A549 (cell line): ENCODE measurements at regions not wholly inside any gene's neighbourhood (a gene's known extent, or its start where the extent isn't known, plus 50 kb on each side); places are given as distances from the start of the nearest gene placed in this dataset.

Experiments used
- ATAC-seq, 2 experiments: fragments of 200-7000 bp in 1 of 2; fragments of >200 bp in 1 of 2; cut with Nextera tagmentation in 1 of 2; cut with Tn5 transposase in 1 of 2; 3 replicates each; pipeline versions ENCODE4 v1.8.0 to v1.9.1; 2018 to 2020; ENCODE audit warnings: mild to moderate bottlenecking in 1 of 2, moderate library complexity in 1 of 2
- CTCF ChIA-PET: fragments of 300-600 bp; sonication (Branson Sonifier 250); formaldehyde crosslinking; extraction: SDS; loops from one replicate; lab custom pipeline; 2021; ENCODE audit warnings: antibody characterized with exemption, inconsistent platforms; lab: Yijun Ruan, JAX
- POLR2A ChIA-PET: fragments of 350-600 bp; formaldehyde crosslinking; extraction: SDS; loops from one replicate; lab custom pipeline; 2021; ENCODE audit warnings: antibody characterized with exemption, inconsistent platforms; lab: Yijun Ruan, JAX
- DNase-seq, 2 experiments: peaks; one replicate each; pipeline versions ENCODE4 v3.0.0 to v3.0.0-alpha.2; 2011 to 2016; ENCODE audit warnings: low read depth in 1 of 2, low spot score in 1 of 2
- FAIRE-seq: peaks from 2 replicates; lab custom pipeline; 2011; peaks lifted over from hg19 to GRCh38; lab: Jason Lieb, UNC
- H3K27ac ChIP-seq, 2 experiments: fragments of >200 bp; sonication (Bioruptor Twin); formaldehyde crosslinking; 3 replicates each; pipeline ENCODE4 v1.5.1; 2016 to 2017
- H3K4me1 ChIP-seq: fragments of >200 bp; sonication (Bioruptor Twin); formaldehyde crosslinking; 3 replicates; pipeline ENCODE4 v1.6.1; 2016
- H3K4me2 ChIP-seq: fragments of >200 bp; sonication (Bioruptor Twin); formaldehyde crosslinking; 3 replicates; pipeline ENCODE4 v1.6.1; 2016
- H3K4me3 ChIP-seq: fragments of >200 bp; sonication (Bioruptor Twin); formaldehyde crosslinking; 3 replicates; pipeline ENCODE4 v1.5.1; 2016
- H3K9me3 ChIP-seq: fragments of >200 bp; sonication (Bioruptor Twin); formaldehyde crosslinking; 3 replicates; pipeline ENCODE4 v1.6.1; 2016
- BCL3 ChIP-seq: fragments of >200 bp; sonication (Bioruptor Twin); formaldehyde crosslinking; IDR thresholded peaks from 3 replicates; pipeline ENCODE4 v1.6.1; 2016
- BHLHE40 ChIP-seq: IDR thresholded peaks from 2 replicates; pipeline ENCODE4 v1.6.1; 2012; ENCODE audit warnings: low read depth, low read length, inconsistent platforms
- CBX2 ChIP-seq: fragments of 200-600 bp; sonication (generic); IDR thresholded peaks from 2 replicates; pipeline ENCODE4 v1.6.1; 2016; ENCODE audit warnings: low read depth, mild to moderate bottlenecking, borderline replicate concordance
- CBX8 ChIP-seq: fragments of 200-600 bp; sonication (generic); IDR thresholded peaks from 2 replicates; pipeline ENCODE4 v1.6.1; 2016
- CHD2 ChIP-seq: fragments of 150-350 bp; IDR thresholded peaks from 2 replicates; pipeline ENCODE4 v1.6.1; 2014; ENCODE audit warnings: low read length; ENCODE audit not compliant: partially characterized antibody
- ESRRA ChIP-seq: fragments of 150-350 bp; IDR thresholded peaks from 2 replicates; pipeline ENCODE4 v1.6.1; 2014; ENCODE audit warnings: mild to moderate bottlenecking, low read length, borderline replicate concordance
- HOXB13 ChIP-seq: fragments of 250-450 bp; sonication (Bioruptor Pico); IDR thresholded peaks from 2 replicates; pipeline ENCODE4 v1.5.0; 2020; ENCODE audit warnings: low read depth, mild to moderate bottlenecking, moderate library complexity
- MAZ ChIP-seq: fragments of 150-350 bp; IDR thresholded peaks from 2 replicates; pipeline ENCODE4 v1.6.1; 2014; ENCODE audit warnings: antibody characterized with exemption, low read depth, low read length, borderline replicate concordance
- MYC ChIP-seq: IDR thresholded peaks from 2 replicates; pipeline ENCODE4 v1.6.1; 2012; ENCODE audit warnings: mild to moderate bottlenecking, inconsistent platforms, low read length, improper control_type of control experiment, borderline replicate concordance
- POLR2AphosphoS2 ChIP-seq: conservative IDR thresholded peaks from 2 replicates; pipeline ENCODE4 v1.6.1; 2012; ENCODE audit warnings: low read length, improper control_type of control experiment, inconsistent platforms
- REST ChIP-seq: fragments of 200-600 bp; sonication (generic); IDR thresholded peaks from 2 replicates; pipeline ENCODE4 v1.6.1; 2016; ENCODE audit warnings: antibody characterized with exemption, mild to moderate bottlenecking, moderate library complexity
- SREBF2 ChIP-seq: fragments of 450-650 bp; IDR thresholded peaks from 2 replicates; pipeline ENCODE4 v1.6.1; 2014; ENCODE audit warnings: mild to moderate bottlenecking, moderate library complexity
- TFCP2L1 ChIP-seq: fragments of 250-450 bp; sonication (Bioruptor Pico); IDR thresholded peaks from 2 replicates; pipeline ENCODE4 v1.5.0; 2021; ENCODE audit warnings: mild to moderate bottlenecking
- ZFP36 ChIP-seq: fragments of 450-650 bp; IDR thresholded peaks from 2 replicates; pipeline ENCODE4 v1.6.1; 2014; ENCODE audit warnings: borderline replicate concordance; ENCODE audit not compliant: partially characterized antibody
- ZSCAN20 ChIP-seq: fragments of 250-450 bp; sonication (Bioruptor Pico); IDR thresholded peaks from 2 replicates; pipeline ENCODE4 v1.8.0; 2022; ENCODE audit warnings: mild to moderate bottlenecking, moderate library complexity
- WGBS: methylation state at CpG from one replicate; pipeline ENCODE4 v1.1.6; 2017; ENCODE audit errors: missing lambda C conversion rate; 5-methylcytosine and 5-hydroxymethylcytosine counted together
- TF ChIP-seq, protein P1 (sequence below): IDR thresholded peaks from 2 replicates; pipeline ENCODE4 v1.6.1; 2012; ENCODE audit warnings: low read depth, borderline replicate concordance
- TF ChIP-seq, protein P2 (sequence below): fragments of 250-450 bp; sonication (Bioruptor Pico); IDR thresholded peaks from 2 replicates; pipeline ENCODE4 v1.5.0; 2021; ENCODE audit warnings: mild to moderate bottlenecking, moderate library complexity, borderline replicate concordance
- TF ChIP-seq, protein P3 (sequence below): IDR thresholded peaks from 2 replicates; pipeline ENCODE4 v1.6.1; 2012

DNA sequence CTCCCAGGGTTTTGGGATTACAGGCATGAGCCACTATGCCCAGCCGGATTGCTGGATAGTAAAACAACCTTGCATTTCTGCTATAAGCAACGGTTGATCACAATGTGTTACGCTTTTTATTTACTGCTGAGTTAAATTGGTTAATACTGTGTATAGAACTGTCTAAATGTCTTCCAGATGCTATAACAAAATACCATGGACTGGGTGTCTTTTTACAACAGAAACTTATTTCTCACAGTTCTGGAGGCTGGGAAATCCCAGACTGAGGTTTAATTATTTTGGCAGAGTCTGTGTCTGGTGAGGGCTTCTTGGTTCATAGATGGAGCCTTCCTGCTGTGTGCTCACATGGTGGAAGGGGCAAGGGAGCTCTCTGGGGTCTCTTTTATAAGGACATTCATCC, 65.5 kb downstream of the ING1 start:
- DNase-seq (no peak), ATAC-seq (no peak), FAIRE-seq (no peak)
- no peaks in the 10 kb centered on the region for H3K4me1 ChIP-seq
- no peak overlapping the region for H3K4me2 ChIP-seq
- no peak overlapping the region for H3K4me3 ChIP-seq
- CTCF ChIA-PET: no interaction called here
- H3K9me3 ChIP-seq: 0 out of 3 replicates have a peak, but pooled peaks cover 3% of the 10 kb centered on the region
- H3K27ac ChIP-seq: no peak overlapping the region
- WGBS: 64% methylated on average over 3 of the region's 3 CpGs
- TF ChIP-seq MYC (no peak), ZSCAN20 (no peak)
- TF ChIP-seq, protein P1, sequence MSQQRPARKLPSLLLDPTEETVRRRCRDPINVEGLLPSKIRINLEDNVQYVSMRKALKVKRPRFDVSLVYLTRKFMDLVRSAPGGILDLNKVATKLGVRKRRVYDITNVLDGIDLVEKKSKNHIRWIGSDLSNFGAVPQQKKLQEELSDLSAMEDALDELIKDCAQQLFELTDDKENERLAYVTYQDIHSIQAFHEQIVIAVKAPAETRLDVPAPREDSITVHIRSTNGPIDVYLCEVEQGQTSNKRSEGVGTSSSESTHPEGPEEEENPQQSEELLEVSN: no peak
- POLR2A ChIA-PET: no interaction called here

DNA sequence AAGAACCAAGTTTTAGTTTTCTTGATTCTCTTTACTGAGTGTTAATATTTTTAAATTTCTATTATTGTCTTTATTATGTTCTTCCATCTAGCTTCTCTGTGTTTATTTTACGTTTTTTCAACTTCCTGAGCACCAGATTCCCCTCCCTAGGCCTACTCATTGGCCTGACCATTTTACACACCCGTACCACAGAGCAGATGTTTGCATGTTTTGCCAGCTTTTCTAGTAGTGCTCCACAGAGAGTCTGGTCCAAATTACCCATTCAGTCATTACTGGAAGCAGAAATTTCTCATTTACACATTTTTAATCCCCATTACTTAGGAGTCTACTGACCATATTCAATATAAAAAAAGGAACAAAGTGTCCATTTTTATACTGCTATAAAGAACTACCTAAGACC, 66.9 kb downstream of the ING1 start:
- no peak for ATAC-seq
- no peak for FAIRE-seq

GRCh38 chr13:110782185-110782584, 68.7 kb downstream of the ING1 start:
- H3K4me2 ChIP-seq: no peak overlapping the region
- ChIA-PET CTCF (no interaction called here), POLR2A (no interaction called here)
- FAIRE-seq (no peak), DNase-seq (no peak), ATAC-seq (no peak)
- H3K9me3 ChIP-seq: 0 out of 3 replicates have a peak, but pooled peaks cover 3% of the 10 kb centered on the region
- H3K4me3 ChIP-seq: no peak overlapping the region
- TF ChIP-seq SREBF2 (no peak), ZFP36 (peak; percentile 32)
- H3K4me1 ChIP-seq: no peaks in the 10 kb centered on the region
- no peak overlapping the region for H3K27ac ChIP-seq

More for the DNA sequence above, 66.9 kb downstream of the ING1 start:
- no peak overlapping the region for H3K4me3 ChIP-seq
- no peaks in the 10 kb centered on the region for H3K4me1 ChIP-seq
- no peak for DNase-seq
- no peak overlapping the region for H3K27ac ChIP-seq
- H3K4me2 ChIP-seq: no peak overlapping the region
- 6% methylated on average over 2 of the region's 2 CpGs for WGBS
- H3K9me3 ChIP-seq: 0 out of 3 replicates have a peak, but pooled peaks cover 3% of the 10 kb centered on the region
- POLR2A ChIA-PET: no interaction called here
- CTCF ChIA-PET: interaction anchor here (0.7 kb wide), 1 partner anchor 106 kb away, joined by 4 read pairs; no protein-coding TSS in a partner anchor
- TF ChIP-seq, protein P2, sequence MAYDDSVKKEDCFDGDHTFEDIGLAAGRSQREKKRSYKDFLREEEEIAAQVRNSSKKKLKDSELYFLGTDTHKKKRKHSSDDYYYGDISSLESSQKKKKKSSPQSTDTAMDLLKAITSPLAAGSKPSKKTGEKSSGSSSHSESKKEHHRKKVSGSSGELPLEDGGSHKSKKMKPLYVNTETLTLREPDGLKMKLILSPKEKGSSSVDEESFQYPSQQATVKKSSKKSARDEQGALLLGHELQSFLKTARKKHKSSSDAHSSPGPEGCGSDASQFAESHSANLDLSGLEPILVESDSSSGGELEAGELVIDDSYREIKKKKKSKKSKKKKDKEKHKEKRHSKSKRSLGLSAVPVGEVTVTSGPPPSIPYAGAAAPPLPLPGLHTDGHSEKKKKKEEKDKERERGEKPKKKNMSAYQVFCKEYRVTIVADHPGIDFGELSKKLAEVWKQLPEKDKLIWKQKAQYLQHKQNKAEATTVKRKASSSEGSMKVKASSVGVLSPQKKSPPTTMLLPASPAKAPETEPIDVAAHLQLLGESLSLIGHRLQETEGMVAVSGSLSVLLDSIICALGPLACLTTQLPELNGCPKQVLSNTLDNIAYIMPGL: no peak
- TF ChIP-seq CBX8: no peak
- no peak for TF ChIP-seq CBX2

GRCh38 chr13:110784704-110785103, 71.2 kb downstream of the ING1 start:
- WGBS: 46% methylated on average over 2 of the region's 2 CpGs
- Histone ChIP-seq H3K27ac (no peak overlapping the region), H3K9me3 (0 out of 3 replicates have a peak, but pooled peaks cover 3% of the 10 kb centered on the region), H3K4me1 (no peaks in the 10 kb centered on the region), H3K4me2 (no peak overlapping the region), H3K4me3 (no peak overlapping the region)
- CTCF ChIA-PET: no interaction called here
- POLR2A ChIA-PET: no interaction called here
- DNase-seq (no peak), ATAC-seq (no peak), FAIRE-seq (no peak)
- TF ChIP-seq SREBF2: no peak
- no peak for TF ChIP-seq BHLHE40
- TF ChIP-seq BCL3: no peak
- TF ChIP-seq CHD2: no peak
- TF ChIP-seq TFCP2L1 (CRISPR knock-in tag): no peak
- no peak for TF ChIP-seq HOXB13 (CRISPR knock-in tag)
- TF ChIP-seq REST: no peak
- TF ChIP-seq, protein P3, sequence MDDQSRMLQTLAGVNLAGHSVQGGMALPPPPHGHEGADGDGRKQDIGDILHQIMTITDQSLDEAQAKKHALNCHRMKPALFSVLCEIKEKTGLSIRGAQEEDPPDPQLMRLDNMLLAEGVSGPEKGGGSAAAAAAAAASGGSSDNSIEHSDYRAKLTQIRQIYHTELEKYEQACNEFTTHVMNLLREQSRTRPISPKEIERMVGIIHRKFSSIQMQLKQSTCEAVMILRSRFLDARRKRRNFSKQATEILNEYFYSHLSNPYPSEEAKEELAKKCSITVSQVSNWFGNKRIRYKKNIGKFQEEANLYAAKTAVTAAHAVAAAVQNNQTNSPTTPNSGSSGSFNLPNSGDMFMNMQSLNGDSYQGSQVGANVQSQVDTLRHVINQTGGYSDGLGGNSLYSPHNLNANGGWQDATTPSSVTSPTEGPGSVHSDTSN: no peak
- TF ChIP-seq ESRRA: no peak
- TF ChIP-seq MAZ: no peak
- TF ChIP-seq, protein P1: no peak
- no peak for TF ChIP-seq ZFP36
- TF ChIP-seq POLR2AphosphoS2: no peak
